Jurkat, Clone E6-1 (cell line): ENCODE measurements at regions not wholly inside any gene's neighbourhood (a gene's known extent, or its start where the extent isn't known, plus 50 kb on each side); places are given as distances from the start of the nearest gene placed in this dataset.
A peak's percentile ranks its signal among the peaks of the same experiment; 100 is the strongest.
"Not testable (repeated sequence)": the region's sequence is repeated elsewhere in the genome, so short reads cannot be mapped to it uniquely, and the experiment has no call there.

Experiments used
- DNase-seq: peaks from one replicate; pipeline ENCODE4 v3.0.0-alpha.2; 2011; ENCODE audit warnings: low read depth, low spot score
- H3K4me3 ChIP-seq: 2 replicates; pipeline ENCODE4 v1.5.1; 2011; ENCODE audit warnings: mild to moderate bottlenecking, low read length, control low read depth, moderate library complexity

DNA sequence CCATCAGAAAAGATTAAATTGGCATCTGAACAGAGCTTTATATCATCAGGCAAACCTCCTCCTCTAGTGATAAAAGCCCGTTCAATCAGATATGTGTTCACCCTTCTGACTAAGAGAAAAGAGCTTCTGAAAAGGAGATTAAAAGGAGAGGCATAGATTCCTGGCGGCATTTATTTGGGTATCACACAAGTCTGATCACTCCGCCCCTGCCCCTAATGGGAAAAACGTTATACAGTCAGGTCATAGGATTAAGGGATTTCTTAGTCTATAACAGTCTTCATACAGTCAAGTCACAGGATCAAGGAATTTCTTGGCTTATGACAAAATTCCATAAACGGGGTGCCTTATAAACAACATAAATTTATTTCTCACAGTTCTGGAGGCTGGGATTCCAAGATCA is 295.4 kb upstream of the SATB1 start:
- no peak for DNase-seq
- H3K4me3 ChIP-seq, result no peak overlapping the region

- no peak for DNase-seq
- H3K4me3 ChIP-seq, result no peak overlapping the region
These were observed 292.5 kb upstream of the SATB1 start for GRCh38 chr3:18717598-18717997.

- no peak overlapping the region for H3K4me3 ChIP-seq
- no peak for DNase-seq
These were observed 291.7 kb upstream of the SATB1 start for GRCh38 chr3:18716821-18717220.

GRCh38 chr3:18716101-18716500 is 291.0 kb upstream of the SATB1 start:
- no peak overlapping the region for H3K4me3 ChIP-seq
- DNase-seq, result peak; percentile 12

GRCh38 chr3:18715208-18715607 is 290.1 kb upstream of the SATB1 start:
- no peak for DNase-seq

DNA sequence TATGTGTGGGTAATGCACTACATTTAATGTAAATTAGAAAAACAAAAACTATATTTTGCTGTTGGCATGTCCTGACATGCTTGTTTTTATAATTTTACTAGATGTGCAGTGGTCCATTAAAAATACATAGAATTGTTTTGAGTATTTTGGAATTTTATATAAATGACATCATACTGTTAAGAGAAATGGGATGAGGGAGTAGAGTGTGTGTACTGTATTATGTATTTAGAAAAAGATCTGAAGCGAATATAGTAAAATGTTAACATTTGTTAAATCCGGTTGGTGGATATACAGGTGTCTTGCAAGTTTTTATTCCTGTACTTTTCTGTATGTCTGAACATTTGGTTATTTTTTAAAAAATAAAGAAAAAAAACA is 288.4 kb upstream of the SATB1 start:
- no peak overlapping the region for H3K4me3 ChIP-seq
- DNase-seq, result no peak

More at GRCh38 chr3:18715208-18715607, 290.1 kb upstream of the SATB1 start:
- H3K4me3 ChIP-seq, result no peak overlapping the region

DNA sequence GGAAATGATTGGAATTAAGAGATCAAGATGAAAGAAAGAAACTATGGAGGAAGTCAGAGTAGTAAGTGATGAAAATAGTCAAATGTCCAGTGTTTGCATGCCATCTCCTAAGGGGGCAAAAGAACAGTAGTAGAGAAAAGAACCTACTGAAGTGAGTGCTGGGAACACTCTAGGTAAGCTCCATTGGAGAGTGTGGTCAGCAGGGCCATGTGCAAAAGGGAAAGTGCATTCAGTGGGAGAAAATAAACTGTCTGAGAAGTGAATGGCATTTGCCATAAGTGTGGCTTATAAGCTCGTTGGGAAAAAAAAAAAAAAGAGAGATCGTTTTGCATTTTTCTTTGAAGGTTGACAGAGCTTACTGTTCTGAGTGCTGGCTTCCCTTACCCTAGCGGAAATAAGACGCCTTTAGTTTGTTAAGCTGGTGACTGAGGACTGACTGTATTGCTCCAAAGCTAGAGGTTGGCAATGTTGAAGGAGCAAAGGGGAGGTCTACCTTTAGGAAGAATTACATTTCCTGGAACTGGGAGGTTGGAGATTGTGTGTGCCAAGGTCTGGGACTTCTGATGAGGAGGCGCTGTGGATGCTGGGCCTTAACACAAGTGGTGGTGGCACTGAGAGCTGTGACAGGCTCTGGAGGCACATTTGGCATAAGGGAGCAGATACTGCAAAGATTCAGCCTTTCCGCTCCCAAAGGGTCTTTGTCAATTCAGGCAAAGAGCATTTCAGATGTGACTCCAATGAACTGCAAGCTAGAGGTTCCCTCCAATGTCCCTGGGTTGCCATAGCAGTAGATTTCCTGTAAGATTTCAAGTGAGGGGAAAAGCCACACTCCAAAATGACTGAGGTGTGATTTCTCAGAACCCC is 287.8 kb upstream of the SATB1 start:
- no peak overlapping the region for H3K4me3 ChIP-seq
- DNase-seq, result peak; percentile 32

- H3K4me3 ChIP-seq, result no peak overlapping the region
- DNase-seq, result no peak
These were observed 279.2 kb upstream of the SATB1 start for GRCh38 chr3:18704326-18704725.

DNA sequence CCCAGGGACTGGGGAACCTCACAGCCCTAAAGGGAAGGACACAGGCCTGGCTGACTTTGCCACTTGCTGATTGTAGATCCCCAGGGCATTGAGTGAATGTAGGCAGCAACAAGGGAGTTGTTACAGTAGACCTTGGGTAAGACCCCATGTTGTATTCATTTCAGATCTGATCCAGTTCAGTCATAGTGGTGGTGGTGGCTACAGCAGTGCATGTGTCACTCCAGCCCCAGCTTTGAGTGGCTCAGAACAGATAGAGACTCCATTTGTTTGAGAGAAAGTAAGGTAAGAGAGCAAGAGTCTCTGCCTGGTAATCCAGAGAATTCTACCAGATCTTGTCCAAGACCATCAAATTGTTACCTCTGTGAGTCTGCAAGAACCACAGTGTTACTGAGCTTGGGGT is 278.7 kb upstream of the SATB1 start:
- DNase-seq, result no peak

GRCh38 chr3:18693588-18694329 is 268.6 kb upstream of the SATB1 start:
- H3K4me3 ChIP-seq, DNase-seq: not testable (repeated sequence)

More for the DNA sequence above, 278.7 kb upstream of the SATB1 start:
- no peak overlapping the region for H3K4me3 ChIP-seq

DNA sequence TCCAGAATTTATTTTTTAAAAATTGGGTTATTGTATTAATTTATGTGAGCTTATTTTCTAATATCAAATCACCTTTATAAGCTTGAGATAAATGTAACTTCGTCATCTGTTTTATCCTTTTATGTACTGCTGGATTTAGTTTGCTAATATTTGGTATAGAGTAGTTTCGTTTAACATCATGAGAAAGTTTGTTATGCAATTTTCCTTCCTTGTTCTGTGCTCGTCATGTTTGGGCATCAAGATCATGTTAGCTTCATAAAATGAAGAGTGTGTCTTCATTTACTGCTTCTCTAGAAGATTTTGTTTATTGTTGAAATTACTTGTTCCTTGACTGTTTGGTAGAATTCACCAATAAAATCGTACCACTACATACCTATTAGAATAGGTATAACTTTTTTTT is 262.1 kb upstream of the SATB1 start:
- DNase-seq, result no peak
- H3K4me3 ChIP-seq, result no peak overlapping the region

DNA sequence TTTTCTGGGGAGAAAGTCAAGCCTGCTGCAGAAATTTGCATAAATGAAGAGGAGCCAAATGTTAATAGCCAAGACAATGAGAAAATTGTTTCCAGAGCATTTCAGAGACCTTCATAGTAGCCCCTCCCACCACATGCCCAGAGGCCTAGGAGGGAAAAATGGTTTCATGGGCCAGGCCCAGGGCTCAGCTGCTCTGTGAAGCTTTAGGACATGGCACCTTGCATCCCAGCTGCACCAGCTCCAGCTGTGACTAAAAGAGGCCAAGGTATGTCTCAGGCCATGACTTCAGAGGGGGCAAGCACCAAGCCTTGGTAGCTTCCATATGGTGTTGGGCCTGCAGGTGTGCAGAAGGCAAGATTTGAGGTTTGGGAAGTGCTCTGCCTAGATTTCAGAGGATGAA is 258.8 kb upstream of the SATB1 start:
- DNase-seq, result no peak
- H3K4me3 ChIP-seq, result no peak overlapping the region

DNA sequence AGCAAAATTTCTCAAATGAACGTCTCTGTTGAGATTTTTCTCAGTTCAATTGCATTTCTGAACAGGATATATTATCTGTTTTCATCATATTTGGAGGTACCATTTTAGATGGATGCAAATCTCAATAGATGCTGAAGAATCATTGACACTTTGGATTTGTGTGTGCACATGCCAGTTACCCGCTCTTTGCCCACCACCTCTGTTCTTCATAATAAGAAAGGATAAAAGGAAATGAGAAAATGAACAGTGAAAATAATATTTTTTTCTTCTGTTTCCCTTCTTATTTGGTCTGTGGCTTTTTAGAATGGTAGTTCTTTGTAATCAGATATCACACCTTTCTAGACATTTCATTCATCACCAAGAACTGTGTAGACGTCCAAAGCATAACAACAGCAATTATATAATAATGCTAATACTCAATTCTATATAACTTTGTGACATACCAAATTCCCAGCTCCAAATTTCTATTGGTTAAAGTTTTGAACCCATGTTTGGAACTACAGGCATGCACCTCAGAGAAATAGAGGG is 256.7 kb upstream of the SATB1 start:
- DNase-seq, result no peak
- no peak overlapping the region for H3K4me3 ChIP-seq

DNA sequence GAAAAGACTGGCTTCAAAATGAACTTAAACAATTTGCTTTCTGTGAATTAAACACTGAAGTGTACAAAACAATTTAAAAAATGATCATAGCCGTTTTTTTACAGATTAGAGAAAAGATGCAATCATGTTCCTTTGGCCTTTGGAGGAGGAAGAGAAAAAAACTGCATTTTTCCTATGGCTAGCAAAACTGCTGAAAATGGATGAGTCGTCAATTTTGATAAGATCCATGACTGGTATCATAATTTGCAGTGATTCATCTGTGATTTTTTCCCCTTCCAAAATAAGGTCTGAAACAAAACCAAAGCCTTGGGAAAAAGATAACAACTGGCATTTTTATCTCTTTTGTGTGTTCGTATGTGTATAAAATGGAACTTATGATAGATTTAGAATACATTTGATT is 255.6 kb upstream of the SATB1 start:
- no peak for DNase-seq
- H3K4me3 ChIP-seq, result no peak overlapping the region

DNA sequence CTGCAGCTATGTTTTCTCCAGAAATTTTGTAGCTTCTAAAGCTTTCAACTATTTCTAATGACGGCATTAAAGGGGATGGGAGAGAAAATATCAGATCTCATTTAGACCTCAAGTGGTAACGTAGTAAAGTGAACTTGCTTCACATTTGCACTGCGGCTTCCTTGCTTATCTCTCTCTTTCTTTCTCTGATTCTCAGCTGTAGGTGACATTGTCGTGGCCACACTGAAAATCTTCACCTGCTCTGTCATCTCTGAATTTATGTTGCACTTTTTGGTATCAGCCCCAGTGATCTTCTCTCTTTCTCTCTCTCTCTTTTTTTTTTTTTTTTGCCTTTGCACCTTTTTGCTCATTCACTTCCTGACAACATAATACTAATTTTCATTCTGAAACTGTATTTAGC is 254.1 kb upstream of the SATB1 start:
- H3K4me3 ChIP-seq, result no peak overlapping the region
- no peak for DNase-seq

GRCh38 chr3:18675197-18675596 is 250.1 kb upstream of the SATB1 start:
- no peak for DNase-seq
- H3K4me3 ChIP-seq, result no peak overlapping the region

GRCh38 chr3:18672561-18672960 is 247.4 kb upstream of the SATB1 start:
- no peak overlapping the region for H3K4me3 ChIP-seq
- DNase-seq, result no peak

DNA sequence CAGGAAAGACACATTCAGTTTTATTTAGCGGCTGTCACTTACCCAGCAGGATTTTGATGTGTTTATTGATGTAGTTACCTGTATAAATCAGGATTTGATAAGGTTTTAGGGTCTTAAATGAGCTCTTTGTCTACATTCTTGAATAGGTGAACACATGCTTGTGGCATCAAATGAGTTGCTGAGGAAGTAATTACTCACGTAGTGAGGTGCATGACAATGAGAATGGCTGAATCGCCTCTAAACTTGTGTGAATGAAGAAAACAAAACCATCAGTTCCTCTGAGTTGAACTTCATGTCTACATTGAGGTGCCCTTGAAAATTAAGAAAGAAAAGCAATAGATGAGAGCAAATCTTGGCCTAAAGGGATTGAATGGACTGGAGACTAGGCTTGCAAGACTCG is 245.6 kb upstream of the SATB1 start:
- H3K4me3 ChIP-seq, result no peak overlapping the region
- no peak for DNase-seq

DNA sequence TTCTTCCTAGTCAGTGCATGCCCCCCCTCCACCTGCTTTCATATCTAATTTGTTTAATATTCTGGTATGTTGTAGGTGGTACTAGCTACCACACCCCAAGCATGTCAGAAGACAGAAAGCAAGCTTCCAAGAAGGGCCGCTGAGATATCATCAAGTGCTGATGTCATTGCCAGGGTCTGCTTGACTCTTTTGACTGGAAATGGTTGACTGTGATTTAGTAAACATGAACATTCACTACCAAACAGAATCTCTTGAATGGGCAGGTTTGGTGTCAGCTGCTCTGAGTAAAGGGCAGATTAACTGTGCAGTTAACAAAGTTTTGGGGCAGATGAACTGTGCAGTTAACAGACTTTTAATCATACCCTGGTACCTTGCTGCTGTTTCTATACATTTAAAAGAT is 244.2 kb upstream of the SATB1 start:
- no peak for DNase-seq
- H3K4me3 ChIP-seq, result no peak overlapping the region

DNA sequence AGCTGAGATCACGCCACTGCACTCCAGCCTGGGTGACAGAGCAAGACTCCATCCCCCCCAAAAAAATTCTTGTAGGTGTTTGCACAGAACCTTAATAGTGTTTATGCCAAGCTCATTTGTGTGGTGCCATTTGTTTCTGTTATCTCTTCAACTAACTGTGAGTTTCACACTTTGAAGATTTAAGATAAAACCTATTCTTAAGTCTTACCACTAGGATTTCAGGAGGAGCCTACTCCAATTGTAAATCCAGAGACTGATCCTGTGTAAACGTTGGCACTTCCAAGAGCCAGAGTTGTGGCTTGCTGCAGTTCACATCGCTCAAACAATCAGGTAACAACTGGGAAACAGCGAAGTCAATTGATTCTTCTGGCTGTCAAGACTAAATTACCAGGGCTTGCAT is 242.4 kb upstream of the SATB1 start:
- no peak for DNase-seq
- H3K4me3 ChIP-seq, result no peak overlapping the region
